G401.6 (cell line): ENCODE measurements at regions not wholly inside any gene's neighbourhood (a gene's known extent, or its start where the extent isn't known, plus 50 kb on each side); places are given as distances from the start of the nearest gene placed in this dataset.
"Not testable (repeated sequence)": the region's sequence is repeated elsewhere in the genome, so short reads cannot be mapped to it uniquely, and the experiment has no call there.

Experiments used
- FAIRE-seq: peaks from 2 replicates; lab custom pipeline; 2012; peaks lifted over from hg19 to GRCh38; lab: Jason Lieb, UNC

DNA sequence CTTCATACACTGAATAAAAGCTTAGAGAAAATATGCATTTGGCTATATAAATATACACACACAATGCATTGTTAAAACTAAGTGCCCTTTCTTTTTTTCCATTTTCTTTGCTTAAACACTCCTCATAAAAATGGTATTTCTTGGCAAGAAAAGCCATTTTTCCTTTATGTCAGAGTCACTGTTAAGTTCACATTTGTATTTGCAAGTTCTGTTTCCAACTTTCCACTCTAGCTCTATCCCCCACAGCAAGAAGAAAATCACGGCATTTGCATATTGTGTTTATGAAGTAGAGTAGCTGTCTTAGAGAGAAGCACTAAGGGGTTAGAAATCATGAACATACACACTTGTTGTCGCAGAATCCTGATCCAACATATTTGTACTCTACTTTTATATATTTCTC lies 662.1 kb upstream of the MEF2C start:
- no peak for FAIRE-seq

DNA sequence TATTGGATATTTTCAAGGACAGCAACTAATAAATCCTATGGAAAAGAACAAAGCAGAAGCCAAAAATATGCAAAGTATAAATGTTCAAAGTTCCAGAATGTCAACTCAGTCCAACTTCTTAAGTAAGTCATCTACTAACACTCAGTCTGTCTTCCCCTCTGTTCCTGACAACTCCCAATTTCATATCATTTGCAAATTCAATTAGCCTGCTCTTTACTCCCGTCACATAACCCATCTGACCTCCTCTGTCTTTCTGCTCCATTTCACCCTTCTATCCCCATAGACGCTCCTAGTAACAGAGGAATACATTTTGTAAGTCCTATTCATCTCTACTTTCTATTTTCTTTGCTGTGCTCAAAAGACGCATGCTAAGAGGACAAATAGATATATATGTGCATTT lies 659.8 kb upstream of the MEF2C start:
- no peak for FAIRE-seq

DNA sequence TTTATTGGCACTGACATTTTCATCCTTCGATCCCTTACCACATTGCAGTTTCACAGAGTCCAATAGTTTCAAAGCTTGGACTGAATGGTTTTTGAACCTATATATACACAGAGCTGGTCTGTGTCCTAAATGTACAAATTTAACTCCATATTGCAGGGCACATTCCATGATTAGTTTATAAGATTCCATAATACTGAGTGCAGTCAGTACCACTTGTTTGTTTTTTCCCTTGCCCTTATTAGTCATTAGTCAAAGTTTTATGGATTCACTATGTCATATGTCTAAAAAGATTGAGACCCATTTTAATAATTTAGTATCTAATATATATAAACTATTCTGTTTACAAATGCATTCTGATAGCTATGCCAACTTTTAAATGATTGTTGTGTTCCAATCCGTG lies 654.8 kb upstream of the MEF2C start:
- no peak for FAIRE-seq

DNA sequence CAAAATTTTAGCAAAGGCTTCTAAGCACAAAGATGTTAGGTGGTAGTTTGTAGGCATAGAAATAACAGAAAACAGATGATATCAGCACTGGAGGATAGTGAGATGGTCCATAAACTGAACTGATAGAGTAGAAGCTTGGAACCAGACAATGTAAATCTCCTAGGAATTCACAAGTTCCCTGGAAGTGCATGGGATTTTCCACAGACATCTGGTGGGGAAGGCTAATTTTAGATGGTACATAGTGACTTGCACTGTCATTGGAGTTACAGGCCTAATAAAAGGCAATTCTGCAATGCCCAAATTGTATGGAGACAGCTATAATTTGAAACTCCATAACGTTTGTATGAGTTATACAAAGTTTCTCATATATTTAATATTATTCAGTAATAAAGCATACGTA lies 653.0 kb upstream of the MEF2C start:
- FAIRE-seq: no peak

DNA sequence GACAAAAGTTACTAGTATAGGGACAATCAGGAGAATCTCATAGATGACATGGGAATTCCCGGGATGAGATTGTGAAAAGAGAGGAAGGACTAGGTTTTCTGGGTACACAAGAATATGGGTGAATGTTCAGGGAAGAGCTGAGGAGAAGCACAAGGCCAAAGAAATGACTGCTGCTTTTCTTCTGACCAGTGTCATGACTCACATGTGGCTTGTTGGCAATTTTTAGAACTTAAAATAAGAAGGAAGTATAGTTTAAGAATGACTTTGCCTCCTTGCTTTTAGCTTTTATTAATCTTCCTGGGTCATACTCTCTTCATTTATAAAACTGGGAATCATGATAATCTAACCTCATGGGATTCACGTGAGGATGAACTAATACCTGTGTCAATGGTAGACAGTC lies 652.4 kb upstream of the MEF2C start:
- FAIRE-seq: no peak

DNA sequence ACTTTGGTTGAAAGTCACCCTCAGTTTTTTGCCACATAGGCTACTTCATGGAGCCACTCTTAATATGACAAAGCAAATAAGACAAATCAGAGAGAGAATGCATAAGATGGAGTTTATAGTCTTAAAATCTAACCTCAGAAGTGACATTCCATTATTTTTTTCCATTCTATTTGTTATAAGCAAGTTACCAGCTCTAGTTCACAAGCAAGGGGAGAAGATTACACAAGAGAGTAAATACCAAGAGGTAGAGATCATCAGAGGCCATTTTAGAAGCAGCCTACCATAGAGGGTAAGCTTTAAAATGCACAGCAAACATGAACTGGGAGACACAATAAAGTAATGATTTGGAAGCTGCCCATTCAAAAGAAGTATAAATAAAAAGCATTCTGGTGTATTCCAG lies 651.3 kb upstream of the MEF2C start:
- no peak for FAIRE-seq

DNA sequence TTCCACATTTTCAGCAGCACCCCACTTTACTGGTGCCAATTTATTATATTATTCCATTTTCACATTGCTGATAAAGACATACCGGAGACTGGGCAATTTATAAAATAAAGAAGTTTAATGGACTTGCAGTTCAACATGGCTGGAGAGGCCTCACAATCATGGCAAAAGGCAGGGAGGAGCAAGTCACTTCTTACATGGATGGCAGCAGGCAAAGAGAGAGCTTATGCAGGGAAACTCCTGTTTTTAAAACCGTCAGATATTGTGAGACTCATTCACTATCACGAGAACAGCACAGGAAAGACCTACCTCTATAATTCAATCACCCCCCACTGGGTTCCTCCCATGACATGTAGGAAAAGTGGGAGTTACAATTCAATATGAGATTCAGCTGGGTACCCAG lies 641.8 kb upstream of the MEF2C start:
- no peak for FAIRE-seq

DNA sequence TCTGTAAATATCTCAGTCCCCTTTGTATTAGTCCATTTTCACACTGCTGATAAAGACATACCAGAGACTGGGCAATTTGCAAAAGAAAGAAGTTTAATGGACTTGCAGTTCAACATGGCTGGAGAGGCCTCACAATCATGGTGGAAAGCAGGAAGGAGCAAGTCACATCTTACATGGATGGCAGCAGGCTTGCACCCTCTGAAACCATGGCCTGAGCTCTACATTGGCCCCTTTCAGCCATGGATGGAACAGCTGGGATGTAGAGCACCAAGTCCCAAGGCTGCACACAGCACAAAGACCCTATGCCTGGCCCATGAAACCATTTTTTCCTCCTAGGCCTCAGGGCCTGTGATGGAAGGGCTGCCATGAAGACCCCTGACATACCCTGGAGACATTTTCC lies 640.9 kb upstream of the MEF2C start:
- FAIRE-seq: not testable (repeated sequence)

DNA sequence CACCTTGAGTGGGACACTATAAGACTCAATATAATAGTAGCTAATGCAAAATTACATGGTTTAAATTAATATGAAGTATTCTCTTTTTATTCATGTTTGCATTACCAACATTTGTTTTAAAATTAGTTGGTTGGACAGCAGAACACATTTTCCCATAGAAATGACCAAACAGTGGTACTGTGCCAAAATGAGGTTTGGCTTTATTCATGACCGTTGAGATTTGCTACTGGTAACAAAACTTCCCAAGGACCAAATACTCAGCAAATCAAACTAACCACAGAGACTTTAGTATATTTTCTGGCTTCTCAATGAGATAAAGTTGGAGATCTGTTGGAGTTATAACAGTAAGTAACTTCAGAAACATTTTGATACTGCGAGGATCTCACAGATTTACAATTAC lies 637.8 kb upstream of the MEF2C start:
- no peak for FAIRE-seq

DNA sequence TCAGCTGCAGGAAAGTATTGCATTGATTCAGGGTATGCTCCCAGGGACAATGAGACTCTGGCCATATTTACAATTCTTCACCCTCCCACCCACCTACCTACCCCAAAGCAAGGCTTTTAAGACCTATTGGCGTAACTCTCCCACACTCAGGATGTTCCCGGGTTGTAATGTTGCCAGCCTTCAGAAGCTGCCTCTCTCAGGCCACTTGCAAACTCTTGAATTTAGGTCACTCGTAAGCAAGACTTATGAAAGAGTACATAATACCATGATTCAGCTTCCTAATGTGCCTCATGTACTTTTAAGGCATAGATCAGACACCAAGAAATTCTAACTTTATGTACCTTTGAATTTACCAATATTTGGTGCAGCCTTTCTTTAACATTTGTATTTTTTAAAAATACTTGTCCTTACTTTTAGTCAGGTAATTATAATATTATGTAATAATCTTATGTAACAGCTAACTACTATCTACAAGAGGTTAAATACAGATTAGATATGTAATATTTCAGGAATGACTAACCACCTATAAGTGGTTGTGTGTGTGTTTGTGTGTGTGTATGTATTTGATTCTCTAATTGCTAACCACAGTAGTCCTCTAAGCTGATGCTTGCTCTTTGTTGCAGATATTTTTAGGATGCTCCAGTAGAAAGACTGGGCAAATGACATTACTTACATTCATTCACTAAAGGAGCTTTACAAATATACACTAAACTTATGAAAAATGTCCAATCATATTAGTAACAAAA lies 630.5 kb upstream of the MEF2C start:
- no peak for FAIRE-seq

DNA sequence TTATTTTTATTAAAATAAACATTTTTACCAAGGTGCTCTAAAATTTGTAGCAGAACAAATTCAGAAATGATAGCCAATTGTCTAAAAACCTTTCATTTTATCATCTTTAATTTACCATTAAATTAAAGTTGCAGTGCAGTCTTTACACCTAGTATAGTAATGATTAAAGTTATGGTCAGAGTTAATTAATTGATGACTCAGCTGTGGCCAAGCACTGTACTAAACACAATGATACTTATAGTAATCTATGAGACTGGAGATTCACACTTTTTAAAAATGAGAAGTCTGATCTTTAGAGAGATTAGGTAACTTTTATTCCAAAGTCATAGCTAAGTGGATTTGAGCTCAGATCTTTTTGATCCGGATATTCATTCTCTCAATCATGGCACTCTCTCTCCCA lies 621.1 kb upstream of the MEF2C start:
- no peak for FAIRE-seq

DNA sequence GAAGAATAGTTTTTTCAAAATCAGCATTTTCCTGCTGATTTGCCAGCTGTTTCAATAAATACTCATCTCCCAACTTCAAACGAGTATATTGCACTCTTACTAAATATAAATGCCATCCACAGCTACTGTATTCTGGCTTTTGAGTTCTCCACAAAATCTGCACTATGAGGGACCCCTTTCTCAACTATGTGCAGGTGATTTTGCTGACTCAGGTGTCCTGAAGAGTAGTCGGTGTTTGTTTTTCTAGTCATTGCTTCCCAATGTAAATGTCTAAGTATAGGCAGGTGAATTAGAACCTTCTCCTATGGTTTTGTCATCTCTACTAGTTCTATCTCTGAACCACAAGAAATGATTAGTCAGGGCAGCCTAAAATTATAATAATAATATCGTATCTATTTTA lies 616.8 kb upstream of the MEF2C start:
- no peak for FAIRE-seq

DNA sequence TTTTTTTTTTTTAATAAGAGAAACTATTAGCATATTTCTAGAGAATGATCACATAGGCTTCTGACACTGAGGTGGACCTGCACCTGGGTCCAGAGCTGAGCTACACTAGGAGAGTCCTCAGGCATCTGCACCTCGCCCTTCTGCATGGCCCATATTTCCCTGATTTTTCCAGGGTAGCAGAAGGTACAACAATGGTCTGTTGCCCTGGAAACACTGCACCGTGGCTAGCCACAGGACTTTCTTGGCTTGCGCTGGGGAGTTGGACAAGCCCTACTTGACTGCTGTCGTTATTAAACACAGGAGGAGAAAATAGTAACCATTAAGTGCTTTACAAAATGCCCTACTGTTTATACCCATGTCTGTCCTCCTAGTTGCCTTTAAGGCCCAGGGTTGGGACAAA lies 615.7 kb upstream of the MEF2C start:
- no peak for FAIRE-seq

DNA sequence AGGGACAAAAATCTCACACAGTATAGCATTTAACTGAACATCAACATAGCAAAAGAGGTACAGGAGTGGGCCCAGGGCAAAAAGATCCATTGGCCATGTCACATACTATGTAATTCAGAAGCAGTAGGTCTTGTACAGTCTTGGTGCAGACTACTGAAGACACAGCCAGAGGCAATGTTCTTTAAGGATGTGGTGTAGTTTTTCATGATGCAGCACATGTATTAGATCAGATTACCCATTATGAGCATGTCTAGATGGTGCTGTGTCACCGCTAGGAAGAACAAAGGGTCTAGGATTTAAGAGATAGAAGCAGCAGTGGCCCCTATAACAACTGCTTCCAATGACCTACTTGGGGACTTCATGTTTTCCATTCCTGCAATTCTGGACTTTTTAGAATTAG lies 610.4 kb upstream of the MEF2C start:
- no peak for FAIRE-seq

DNA sequence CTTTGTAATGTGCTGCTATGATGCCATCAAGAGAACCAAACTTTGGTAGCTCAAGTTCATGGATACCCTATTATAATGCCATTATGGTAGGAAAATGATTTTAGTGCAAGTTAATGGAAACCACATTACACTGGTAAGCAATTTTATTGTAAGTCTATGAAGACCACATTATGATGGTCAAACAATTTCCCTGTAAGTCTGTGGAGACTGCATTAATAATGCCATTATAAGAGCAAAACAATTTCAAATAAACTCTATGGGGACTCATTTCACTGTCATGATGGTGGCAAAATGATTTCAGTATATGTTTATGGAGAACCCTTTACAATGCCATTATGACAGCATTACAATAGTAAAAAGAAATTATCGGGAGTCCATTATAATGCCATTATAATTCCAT lies 602.0 kb upstream of the MEF2C start:
- no peak for FAIRE-seq

DNA sequence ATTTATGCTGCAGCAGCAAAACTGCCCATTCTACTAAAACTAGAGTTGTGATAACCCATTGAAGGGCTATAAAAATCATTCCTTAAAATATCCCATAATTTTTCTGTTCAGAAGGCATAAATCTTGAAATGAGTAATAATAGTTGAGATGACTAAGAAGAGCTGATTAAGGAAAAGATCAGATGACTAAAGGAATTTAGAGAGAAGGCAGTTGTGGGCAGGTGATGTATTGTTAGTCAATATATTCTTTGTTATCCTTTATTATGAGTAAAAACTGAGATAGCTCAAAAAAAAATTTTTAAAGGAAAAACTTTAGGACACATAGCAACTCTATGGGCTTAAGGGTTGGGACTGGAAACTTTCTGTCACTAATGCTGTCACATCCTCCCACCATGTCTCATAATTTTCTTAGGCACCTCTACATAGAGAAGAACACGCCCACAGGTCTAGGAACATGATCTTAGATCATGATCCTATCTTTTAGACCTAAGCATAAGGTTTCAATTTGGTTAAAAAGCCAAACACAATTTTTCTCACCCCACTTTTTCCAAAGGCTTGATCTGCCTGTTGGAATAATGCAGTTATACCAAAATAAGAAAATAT lies 597.5 kb upstream of the MEF2C start:
- no peak for FAIRE-seq

DNA sequence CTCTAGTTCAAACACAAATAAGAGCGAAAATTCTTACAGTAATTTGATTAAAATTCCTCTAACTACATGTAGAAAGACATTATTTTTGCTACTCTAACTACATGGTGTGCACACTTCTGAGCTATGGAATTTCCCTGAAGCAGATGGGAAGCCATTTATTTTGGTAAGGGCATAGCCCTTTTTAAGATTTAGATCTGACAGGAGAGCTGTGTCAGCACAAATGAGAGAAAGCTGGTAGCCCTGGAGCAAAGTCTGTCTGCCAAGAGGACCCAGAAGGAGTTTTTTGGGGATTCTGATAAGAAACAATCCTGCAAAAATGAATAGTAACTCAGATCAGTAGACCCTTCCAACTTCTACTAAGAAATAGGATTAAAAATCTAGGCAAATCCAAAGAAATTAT lies 595.9 kb upstream of the MEF2C start:
- no peak for FAIRE-seq

DNA sequence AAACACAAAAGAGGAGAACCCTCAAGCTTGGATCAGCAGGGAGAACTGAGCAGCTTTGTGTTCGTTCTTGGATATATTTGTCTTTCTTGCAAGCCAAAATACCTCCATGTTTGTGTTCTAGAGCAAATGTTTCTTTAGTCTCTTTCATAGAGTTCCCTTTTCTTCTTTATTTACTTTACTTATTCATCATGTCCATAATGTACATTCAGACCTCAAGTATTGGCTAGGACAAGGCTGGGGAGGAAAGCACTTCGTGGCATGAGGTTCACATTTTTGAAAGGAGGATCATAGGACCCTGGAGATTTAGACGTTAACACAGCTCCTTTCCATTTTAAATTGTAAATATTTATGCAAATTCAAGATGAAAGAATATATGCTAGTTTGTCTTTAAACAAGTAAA lies 590.2 kb upstream of the MEF2C start:
- FAIRE-seq: no peak

DNA sequence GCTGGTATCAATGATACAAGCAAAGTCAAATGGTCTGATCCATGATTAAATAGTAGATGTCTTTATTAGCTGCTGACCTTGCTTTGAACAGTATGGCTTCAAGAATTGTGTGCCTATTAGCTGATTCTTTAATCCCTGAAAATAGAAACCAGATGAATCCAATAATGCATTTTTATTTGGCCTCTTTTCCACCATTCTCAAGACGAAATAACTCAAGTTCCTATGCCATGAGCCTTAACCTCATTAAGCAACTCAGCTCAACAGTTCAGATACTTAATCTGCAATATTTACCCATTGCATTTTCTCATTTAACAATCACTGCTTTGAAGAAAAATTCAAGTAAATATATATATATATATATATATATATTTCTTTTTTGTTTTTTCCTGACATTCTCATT lies 588.6 kb upstream of the MEF2C start:
- FAIRE-seq: no peak

DNA sequence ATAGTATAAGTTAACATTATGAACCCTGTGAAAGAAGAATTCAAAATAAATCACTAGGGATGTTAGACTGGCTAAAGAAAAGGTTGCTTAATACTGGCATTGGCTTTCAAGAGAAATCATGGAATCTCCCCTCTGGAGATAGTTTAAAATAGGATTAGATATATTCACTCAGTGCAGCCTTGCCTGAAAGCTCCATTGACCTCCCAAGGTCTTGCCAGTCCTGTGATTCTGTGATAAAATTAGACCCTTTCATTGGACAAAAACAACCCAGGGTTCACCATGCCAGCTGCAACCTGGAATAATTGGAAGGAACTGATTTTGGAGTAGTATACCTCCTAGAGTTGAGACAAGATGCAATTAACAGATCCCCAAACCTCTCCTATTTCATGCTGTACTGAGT lies 588.1 kb upstream of the MEF2C start:
- no peak for FAIRE-seq

DNA sequence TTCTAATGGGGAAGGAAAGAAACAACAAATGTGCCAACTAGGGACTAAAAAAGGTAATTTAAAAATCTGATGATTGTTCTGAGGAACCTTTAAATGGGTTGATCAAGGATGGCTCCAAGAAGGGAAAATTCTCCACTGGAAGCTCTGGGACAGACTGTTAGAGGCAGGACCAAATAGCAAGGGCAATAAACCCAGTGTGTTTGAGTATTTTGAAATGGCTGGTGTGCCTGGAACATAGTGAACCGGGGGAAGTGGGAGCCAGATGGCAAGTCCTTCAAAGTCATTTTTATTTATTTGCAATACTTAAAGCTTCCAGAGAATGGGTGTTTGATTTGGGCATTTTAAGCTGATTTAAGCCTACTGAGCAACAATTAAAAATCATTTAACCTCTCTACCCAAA lies 587.7 kb upstream of the MEF2C start:
- no peak for FAIRE-seq

DNA sequence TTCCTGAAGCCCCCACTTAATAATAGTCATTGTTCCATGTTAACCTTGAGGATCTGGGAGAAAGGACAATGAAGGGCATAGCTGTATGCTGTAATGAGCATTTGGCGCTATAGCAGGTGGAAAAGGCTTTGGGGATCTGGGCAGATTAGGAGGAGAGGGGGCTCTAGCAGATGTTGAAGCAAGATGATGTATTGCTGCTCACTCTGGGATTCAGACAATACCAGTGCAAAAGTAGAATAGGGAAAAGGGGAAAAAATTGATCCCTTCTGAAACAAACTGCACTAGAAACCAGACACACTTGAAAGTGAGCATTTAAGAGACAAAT lies 575.3 kb upstream of the MEF2C start:
- no peak for FAIRE-seq

DNA sequence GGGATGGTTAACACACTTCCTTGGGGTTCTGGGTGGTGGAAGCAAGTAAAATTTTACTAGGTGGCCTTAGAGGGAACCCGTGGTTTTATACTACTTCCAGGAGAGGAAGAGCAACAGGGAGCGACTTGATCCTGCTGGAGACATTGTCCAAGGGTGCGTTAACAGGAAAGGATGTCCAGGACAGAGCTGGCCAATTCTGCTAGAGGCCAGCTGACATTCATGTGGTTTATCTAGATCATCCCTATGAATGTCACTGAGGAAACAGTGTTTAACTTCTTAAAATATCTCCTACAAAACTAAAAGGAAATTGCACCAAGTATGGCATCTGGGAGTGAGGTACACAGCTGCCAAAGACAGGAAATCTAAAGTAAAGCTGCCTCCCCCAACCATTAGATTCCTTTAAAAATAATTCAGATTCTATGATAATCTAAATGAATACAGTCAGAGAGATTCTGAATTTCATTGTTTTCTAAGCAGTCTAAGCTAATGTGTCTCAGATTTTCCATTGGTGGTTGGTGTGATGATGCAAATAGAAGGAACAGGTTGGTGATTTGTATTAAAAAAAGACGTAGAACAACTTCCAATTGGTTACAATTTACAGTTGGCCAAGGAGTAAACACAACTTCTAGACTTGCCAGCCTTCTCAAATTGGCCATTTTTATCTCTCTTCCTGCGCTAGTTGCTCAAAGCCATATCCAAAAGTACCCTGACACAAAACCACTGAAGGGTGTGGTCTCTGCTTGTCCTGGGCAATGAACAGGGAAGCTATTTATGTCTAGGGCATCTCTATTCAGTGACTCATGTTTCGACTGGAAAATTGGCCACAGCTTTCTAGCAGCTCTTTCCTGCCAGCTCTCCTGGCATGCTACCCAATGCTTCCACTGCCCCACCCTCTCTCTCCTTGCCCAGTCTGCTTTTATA lies 574.7 kb upstream of the MEF2C start:
- no peak for FAIRE-seq

DNA sequence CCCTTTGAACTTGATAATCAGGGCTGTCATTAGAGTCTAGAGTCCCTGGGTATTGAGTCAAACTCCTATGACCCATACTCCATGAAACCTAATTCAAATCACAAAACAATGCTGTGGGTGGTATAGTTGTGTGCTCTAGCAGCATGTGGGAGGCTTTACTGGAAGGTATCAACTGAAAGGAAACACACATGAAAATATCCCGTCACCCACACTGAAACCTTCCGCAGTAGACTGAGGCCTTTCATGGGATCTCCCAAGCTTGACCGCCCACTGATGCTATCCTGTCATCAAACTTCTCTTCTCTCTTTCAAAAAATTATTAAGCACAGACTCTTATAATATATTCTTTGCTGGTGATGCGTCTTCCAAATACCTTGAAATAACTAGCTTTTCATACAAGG lies 569.1 kb upstream of the MEF2C start:
- no peak for FAIRE-seq
